GM12891 (cell line): ENCODE measurements at regions not wholly inside any gene's neighbourhood (a gene's known extent, or its start where the extent isn't known, plus 50 kb on each side); places are given as distances from the start of the nearest gene placed in this dataset.

Source experiments
- DNase-seq: peaks from one replicate; pipeline ENCODE4 v3.0.0; 2011; ENCODE audit warnings: low spot score; ENCODE audit not compliant: insufficient read length
- FAIRE-seq: peaks from 2 replicates; lab custom pipeline; 2011; peaks lifted over from hg19 to GRCh38; lab: Jason Lieb, UNC
- PAX5 ChIP-seq: IDR thresholded peaks from 2 replicates; pipeline ENCODE4 v1.6.1; 2011; ENCODE audit warnings: low read length, moderate library complexity, mild to moderate bottlenecking; ENCODE audit not compliant: insufficient read depth, severe bottlenecking
- POLR2A ChIP-seq: IDR thresholded peaks from 2 replicates; pipeline ENCODE4 v1.6.1; 2011; ENCODE audit warnings: low read depth, low read length, control low read depth
- POLR2AphosphoS5 ChIP-seq: IDR thresholded peaks from 2 replicates; pipeline ENCODE4 v1.6.1; 2011; ENCODE audit warnings: low read depth, low read length, control low read depth
- POU2F2 ChIP-seq: IDR thresholded peaks from 2 replicates; pipeline ENCODE4 v1.6.1; 2011; ENCODE audit warnings: low read depth, mild to moderate bottlenecking, control low read depth, low read length, moderate library complexity
- SPI1 ChIP-seq: IDR thresholded peaks from 2 replicates; pipeline ENCODE4 v1.6.1; 2011; ENCODE audit warnings: low read depth, low read length, control low read depth
- TAF1 ChIP-seq: IDR thresholded peaks from 2 replicates; pipeline ENCODE4 v1.6.1; 2011; ENCODE audit warnings: low read depth, low read length, control low read depth

DNA sequence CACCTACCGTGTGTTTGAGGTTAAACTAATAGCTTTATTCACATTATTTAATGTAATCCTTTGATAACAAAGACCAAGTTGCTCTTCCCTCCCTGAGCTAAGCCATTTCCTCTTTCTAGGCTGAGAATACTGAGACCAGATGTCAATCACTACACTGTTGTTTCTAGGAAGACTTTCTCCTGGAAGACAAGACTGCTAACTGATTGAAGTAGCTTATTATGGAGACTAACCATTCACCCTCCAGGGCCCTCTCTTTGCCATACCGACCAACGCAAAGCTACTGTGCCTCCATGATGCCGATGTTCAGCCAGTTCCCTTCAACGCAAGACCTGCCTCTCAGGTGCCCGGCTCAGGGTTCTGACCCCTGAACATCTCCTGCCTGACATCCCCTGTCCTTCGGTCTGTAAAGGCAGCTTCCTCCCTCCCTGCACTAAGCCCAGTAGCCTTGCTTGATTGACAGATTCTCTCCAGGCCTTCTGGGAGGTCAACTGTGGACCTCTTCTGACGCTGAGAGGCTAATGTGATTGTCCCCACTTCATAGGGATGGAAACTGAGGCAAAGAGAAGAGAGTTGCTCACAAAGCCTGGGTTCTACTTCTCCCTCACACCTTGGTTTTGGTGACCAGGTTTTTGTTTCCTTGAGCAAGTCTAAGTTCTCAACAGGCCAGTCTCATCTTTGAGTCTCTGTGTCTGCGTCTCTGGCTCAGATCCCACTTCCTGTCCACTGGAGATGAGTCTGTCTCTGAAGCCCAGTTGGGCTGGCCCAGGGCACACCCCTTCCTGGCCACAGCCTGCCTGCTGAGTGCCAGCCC is 259.7 kb upstream of the IRX2 start:
- FAIRE-seq (no peak), DNase-seq (no peak)
- no peak for TF ChIP-seq TAF1
- no peak for TF ChIP-seq POLR2AphosphoS5
- TF ChIP-seq POLR2A, result no peak
- TF ChIP-seq SPI1, result no peak
- TF ChIP-seq POU2F2, result no peak
- no peak for TF ChIP-seq PAX5

DNA sequence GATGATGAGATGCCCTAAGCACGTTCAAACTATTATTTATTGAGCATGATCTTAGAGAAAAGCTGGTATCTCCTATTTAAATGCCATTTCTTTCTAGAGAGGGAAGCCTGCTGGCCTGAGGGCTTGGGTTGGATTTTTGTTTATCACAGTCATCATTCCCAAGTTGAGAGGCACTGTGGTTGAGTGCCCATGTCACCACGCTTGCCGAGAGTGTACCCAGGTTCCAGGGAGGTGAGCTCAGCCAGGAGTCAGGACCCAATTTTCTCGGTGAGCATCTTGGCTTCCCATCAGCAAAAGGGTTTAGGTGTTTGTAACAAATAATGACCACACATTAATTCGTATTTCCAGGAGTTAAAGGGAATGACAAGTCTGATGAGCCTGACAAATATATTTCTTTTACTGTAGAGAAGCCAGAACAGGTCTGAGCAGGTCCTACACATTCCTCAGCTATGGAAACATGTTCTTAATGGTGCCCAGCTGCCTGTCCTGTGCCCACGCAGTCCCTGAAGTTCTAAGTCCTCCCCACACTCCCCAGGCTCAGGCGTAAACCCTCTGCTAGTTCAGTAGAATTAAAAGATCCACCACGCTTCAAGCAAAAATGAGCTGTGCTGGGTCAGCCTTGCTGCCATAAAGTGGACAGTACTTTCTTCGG is 258.9 kb upstream of the IRX2 start:
- no peak for DNase-seq
- FAIRE-seq, result no peak
- no peak for TF ChIP-seq PAX5
- no peak for TF ChIP-seq POLR2AphosphoS5
- TF ChIP-seq POLR2A, result no peak
- TF ChIP-seq POU2F2, result no peak
- TF ChIP-seq SPI1, result no peak
- TF ChIP-seq TAF1, result no peak

DNA sequence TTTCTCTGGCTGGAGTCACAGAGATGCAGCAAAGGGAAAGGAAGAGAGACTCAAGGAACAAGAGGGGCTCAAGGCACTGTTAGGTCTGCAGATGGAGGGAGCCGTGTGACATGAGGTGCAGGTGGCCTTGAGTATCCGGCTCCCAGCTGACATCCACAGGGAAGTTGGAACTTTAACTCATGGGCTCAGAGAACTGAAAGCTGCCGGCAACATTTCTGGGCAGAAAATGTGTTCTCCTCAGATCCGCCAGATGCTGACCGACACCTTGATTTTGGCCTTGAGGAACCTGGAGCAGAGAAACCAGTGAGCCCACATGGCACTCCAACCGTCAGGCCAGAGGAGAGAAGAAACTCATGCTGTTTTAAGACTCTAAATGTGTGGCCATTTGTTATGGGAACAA is 258.1 kb upstream of the IRX2 start:
- no peak for DNase-seq
- TF ChIP-seq SPI1 (no peak), TAF1 (no peak), POLR2A (no peak), POLR2AphosphoS5 (no peak), PAX5 (no peak), POU2F2 (no peak)
- FAIRE-seq, result no peak

DNA sequence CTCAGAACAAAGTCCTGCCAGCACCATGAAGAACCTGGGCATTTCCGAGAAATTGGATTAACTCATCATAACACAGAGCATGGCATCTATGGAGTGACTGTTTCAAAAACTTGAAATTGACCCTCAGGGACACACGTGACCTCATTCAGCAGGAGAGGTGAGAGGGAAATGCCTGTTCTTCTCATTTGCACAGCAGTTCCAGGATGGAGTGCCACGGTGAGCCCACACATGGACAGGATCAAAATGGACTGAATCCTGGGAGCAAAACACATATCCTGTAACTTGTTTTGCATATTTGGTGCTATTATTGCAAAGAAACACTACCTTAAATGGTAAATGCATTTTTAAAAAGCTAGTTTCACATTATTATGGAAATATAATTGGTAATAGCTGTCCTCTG is 256.1 kb upstream of the IRX2 start:
- TF ChIP-seq POLR2AphosphoS5 (no peak), PAX5 (no peak), SPI1 (no peak), POU2F2 (no peak), TAF1 (no peak), POLR2A (no peak)
- FAIRE-seq, result no peak

DNA sequence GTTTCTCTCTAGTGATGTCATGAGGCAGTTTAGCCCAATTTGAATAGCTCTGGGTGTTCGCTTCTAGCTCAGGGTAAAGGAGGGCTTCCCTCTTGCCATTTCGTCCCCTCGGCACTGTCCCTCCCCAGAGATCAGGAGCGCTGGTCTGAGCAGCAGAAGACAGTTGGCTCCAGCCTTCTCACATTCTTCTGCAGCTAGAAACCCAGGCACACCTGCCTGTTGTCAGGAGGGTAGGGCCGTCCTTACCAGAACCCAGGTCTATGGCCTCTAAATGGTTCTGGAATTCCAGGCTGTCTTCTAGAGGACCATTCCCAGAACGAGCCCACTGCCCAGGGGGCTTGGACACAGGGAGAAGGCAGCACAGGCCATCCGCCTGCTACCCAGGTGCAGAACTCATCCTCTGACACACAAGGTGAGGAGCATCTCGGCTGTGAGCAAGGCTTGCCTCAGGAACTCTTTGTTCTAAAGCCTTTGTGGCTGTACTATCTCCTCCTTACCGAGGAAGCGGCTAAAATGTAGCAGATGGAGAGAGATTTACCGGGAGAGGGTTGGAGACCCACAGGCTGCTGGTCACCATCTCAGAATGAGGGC is 255.6 kb upstream of the IRX2 start:
- DNase-seq (no peak), FAIRE-seq (no peak)
- TF ChIP-seq POLR2A (no peak), PAX5 (no peak), POU2F2 (no peak), SPI1 (no peak), POLR2AphosphoS5 (no peak), TAF1 (no peak)

More for the DNA sequence above, 256.1 kb upstream of the IRX2 start:
- DNase-seq, result no peak

DNA sequence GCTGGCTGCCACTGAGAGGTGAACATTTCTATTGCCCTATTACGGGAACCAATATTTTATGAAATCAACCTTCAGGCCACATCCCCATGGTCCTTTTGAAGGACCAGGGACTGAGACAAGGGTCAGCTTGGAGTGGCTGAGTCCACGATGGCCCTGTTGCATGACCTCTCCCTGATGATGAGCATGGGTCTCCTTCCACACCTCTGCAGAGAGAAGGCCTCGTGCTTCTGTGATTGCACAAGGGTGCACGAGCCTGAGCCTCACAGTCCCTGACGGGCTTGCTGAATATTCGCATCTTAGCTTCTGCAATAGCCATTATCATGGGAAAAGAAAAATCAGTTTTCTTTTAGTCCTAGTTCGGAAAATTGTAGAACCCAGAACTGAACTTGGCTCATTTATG is 255.0 kb upstream of the IRX2 start:
- DNase-seq (no peak), FAIRE-seq (no peak)
- TF ChIP-seq POLR2A (no peak), PAX5 (no peak), POU2F2 (no peak), SPI1 (no peak), POLR2AphosphoS5 (no peak), TAF1 (no peak)

DNA sequence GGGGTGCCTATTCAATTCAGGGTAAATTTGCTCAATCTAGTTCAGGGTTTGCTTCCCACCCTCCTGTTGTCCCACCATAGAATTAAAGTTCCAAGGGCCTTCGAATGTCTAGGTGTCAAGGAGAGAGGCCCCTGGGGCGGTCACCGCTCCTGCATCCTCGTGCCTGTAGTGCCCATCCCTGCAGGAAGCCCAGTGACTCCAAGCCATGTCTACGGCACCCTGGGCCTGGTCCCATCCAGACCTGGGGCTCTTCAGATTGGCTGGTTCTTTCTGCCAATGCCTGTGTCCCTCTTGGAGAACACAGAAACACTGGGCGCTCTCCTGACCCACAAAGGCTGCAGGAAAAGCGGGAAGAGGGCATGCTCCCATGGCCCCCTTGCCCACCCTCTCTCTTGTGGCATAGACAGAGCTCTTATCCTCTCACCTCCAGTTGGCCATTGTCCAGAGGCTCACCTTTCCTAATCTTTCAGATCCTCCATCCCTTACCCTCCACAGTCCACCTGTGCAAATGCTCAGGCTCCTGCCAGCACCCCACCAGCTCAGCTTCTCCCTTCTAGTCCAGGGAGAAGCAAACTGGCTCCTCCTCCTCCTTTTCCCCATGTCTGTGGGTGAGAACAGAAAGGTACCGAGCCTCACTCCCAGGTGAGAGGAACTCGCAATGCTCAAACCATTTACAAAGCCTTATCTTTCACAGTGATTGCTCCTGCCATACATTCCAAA is 253.0 kb upstream of the IRX2 start:
- no peak for DNase-seq
- no peak for FAIRE-seq
- TF ChIP-seq PAX5, result no peak
- no peak for TF ChIP-seq TAF1
- TF ChIP-seq POLR2AphosphoS5, result no peak
- TF ChIP-seq SPI1, result no peak
- no peak for TF ChIP-seq POU2F2
- TF ChIP-seq POLR2A, result no peak

DNA sequence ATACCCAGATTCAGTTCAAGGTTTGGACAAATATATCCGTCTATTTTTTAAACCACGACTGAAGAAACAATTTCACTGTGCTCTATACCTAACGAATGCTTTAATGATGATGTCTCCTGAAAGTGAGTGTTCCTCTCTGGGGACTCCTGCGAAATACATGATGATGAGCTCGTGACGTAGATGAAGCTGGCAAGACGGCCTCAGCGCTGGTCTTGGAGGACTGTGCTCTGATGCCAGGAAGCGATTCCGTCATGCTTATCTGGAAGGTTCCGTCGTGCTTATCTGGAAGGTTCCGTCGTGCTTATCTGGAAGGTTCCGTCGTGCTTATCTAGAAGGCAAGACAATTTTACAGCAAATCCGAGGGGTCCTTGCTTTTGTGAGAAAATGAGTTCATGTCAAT is 250.8 kb upstream of the IRX2 start:
- TF ChIP-seq POLR2AphosphoS5, result no peak
- TF ChIP-seq POLR2A, result no peak
- DNase-seq, result no peak
- FAIRE-seq, result no peak

DNA sequence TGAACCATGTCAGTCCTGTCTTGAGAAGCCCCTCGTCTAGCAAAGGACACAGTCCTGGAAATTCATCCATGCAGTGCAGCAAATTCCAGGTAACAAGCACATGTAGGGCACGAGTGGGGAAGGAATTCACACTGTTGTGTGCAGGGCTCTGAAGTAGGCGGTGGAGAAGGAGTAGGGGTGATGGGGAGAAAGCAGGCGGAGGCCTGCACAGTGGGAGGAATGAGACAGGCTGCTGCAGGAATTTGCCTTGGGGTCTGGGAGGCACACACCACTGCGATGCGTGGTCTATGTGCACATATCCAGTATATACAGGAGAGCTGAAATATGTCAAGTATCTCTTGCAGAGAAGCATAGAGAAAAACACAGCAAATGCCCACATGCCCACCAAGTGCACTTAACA is 249.2 kb upstream of the IRX2 start:
- FAIRE-seq, result no peak
- DNase-seq, result no peak
- TF ChIP-seq POLR2A (no peak), POLR2AphosphoS5 (no peak), TAF1 (no peak), POU2F2 (no peak), SPI1 (no peak), PAX5 (no peak)
